Left lung (tissue), 4 donors: ENCODE measurements at regions not wholly inside any gene's neighbourhood (a gene's known extent, or its start where the extent isn't known, plus 50 kb on each side); places are given as distances from the start of the nearest gene placed in this dataset.
"Not testable (repeated sequence)": the region's sequence is repeated elsewhere in the genome, so short reads cannot be mapped to it uniquely, and the experiment has no call there.

Experiments used
- ATAC-seq: fragments of 200-7000 bp; cut with Tn5 transposase; one replicate; pipeline ENCODE4 v1.9.1; 2020; ENCODE audit warnings: moderate library complexity
- DNase-seq, 4 donors: peaks; one replicate each; pipeline ENCODE4 v3.0.0-alpha.2; 2013 to 2020
- H3K27ac ChIP-seq, 2 donors: fragments of 200-600 bp; sonication (generic) in 1 of 2; one replicate each; pipeline versions ENCODE4 v1.5.0 to v1.8.0; 2020 to 2021
- H3K27me3 ChIP-seq, 2 donors: fragments of 200-600 bp; sonication (generic) in 1 of 2; one replicate each; pipeline versions ENCODE4 v1.5.0 to v1.8.0; 2020 to 2021
- H3K36me3 ChIP-seq, 2 donors: fragments of 200-600 bp; sonication (generic) in 1 of 2; one replicate each; pipeline versions ENCODE4 v1.5.0 to v1.8.0; 2020 to 2021
- H3K4me1 ChIP-seq, 2 donors: fragments of 200-600 bp; one replicate each; pipeline ENCODE4 v1.8.0; 2021
- H3K4me3 ChIP-seq, 2 donors: fragments of 200-600 bp; sonication (generic) in 1 of 2; one replicate each; pipeline versions ENCODE4 v1.5.0 to v1.8.0; 2020 to 2021; ENCODE audit warnings: mild to moderate bottlenecking in 1 of 2
- H3K9me3 ChIP-seq, 2 donors: fragments of 200-600 bp; sonication (generic) in 1 of 2; one replicate each; pipeline versions ENCODE4 v1.5.0 to v1.8.0; 2020 to 2021
- intact Hi-C, 2 donors: fragments of 100-400 bp; cut with DNase I; formaldehyde crosslinking; loops; one replicate each; pipeline versions ENCODE4 v1.11.2 to v1.14.2; 2022
- TF ChIP-seq, protein P1 (sequence below), 2 donors: fragments of 200-600 bp; sonication (generic) in 1 of 2; IDR thresholded peaks; one replicate each; pipeline versions ENCODE4 v1.5.0 to v1.8.0; 2021; ENCODE audit warnings: antibody characterized with exemption in 2 of 2
- donor health status: DM: no; HTN: yes; CAD: no.
- donor health status: DM: no; HTN: no; CAD: no.

DNA sequence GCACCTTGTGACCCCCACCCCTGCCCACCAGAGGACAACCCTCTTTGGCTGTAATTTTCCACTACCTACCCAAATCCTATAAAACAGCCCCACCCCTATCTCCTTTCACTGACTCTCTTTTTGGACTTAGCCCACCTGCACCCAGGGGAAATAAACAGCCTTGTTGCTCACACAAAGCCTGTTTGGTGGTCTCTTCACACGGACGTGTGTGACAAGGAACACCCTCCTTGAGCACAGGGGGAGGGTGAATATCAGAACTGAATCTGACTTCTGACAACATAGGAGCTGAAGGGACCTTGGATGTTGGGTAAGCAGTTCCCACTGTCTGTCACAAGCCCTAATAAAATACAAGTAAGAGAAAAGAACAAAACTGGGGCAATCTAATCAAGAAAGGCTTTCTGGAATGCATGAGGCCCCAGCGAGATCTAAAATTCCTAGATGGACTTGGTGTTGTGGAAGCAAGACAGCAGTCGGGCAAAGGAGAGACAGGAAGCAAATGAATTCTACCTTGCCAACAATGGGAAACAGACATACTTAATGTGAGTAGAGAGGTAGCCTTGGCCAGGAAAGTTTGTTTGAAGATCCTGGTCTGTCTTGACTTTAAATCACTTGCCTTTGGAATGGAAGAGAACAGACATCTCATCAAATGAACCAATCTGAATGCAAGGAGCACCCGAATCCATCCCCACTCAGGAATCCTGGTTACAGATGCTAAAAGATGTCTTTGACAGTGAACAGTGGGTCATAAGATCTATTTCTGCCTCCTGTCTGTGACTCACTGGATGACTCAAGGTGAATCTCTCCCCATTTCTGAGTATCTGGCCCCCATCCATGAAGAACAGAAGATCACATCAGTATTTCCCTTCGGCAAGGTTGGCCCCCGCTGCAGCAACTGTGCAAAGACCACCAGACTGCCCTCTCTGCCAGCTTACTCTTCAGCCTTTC, 53.3 kb downstream of the OLFML3 start:
- DNase-seq (no peak), ATAC-seq (no peak)
- no peaks in the 10 kb centered on the region for H3K4me1 ChIP-seq
- no peak overlapping the region for H3K4me3 ChIP-seq
- no peaks in the 10 kb centered on the region for H3K27me3 ChIP-seq
- intact Hi-C loops = no loop called here
- H3K9me3 ChIP-seq = no peaks in the 10 kb centered on the region
- H3K27ac ChIP-seq = no peak overlapping the region
- TF ChIP-seq, protein P1, sequence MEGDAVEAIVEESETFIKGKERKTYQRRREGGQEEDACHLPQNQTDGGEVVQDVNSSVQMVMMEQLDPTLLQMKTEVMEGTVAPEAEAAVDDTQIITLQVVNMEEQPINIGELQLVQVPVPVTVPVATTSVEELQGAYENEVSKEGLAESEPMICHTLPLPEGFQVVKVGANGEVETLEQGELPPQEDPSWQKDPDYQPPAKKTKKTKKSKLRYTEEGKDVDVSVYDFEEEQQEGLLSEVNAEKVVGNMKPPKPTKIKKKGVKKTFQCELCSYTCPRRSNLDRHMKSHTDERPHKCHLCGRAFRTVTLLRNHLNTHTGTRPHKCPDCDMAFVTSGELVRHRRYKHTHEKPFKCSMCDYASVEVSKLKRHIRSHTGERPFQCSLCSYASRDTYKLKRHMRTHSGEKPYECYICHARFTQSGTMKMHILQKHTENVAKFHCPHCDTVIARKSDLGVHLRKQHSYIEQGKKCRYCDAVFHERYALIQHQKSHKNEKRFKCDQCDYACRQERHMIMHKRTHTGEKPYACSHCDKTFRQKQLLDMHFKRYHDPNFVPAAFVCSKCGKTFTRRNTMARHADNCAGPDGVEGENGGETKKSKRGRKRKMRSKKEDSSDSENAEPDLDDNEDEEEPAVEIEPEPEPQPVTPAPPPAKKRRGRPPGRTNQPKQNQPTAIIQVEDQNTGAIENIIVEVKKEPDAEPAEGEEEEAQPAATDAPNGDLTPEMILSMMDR (IDR thresholded peaks at IDR 0.05) = no peak
- no peaks in the 10 kb centered on the region for H3K36me3 ChIP-seq

DNA sequence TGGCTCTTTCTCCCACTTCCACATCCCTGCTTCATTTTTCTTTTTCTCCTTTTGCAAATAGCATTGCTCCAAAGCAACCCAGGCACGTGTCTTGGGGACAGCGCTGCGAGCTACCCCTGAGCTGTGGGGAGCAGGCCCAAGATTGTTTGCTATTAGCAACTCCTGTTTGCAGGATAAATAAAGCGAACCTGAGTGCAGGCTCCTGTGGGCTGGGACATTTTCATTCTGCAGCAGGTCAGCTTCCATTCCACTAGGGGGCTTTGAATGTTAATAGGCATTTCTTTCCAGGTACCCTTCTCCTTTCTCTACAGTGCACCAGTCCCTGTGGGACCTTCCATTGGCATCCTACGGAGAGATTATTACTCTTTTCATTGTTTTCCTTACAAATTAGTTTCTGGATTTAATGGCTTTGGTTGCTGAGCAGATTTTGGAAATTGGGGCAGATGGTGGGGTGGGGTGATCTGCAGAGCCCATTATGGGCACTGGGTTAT, 54.0 kb downstream of the OLFML3 start:
- no peak overlapping the region for H3K27ac ChIP-seq
- DNase-seq (no peak), ATAC-seq (peak; percentile 38)
- no peaks in the 10 kb centered on the region for H3K27me3 ChIP-seq
- H3K36me3 ChIP-seq = no peaks in the 10 kb centered on the region
- no peaks in the 10 kb centered on the region for H3K4me1 ChIP-seq
- intact Hi-C loops = no loop called here
- H3K9me3 ChIP-seq = no peaks in the 10 kb centered on the region
- H3K4me3 ChIP-seq = no peak overlapping the region
- TF ChIP-seq, protein P1 (IDR thresholded peaks at IDR 0.05) = peak; percentile 36 to 39

DNA sequence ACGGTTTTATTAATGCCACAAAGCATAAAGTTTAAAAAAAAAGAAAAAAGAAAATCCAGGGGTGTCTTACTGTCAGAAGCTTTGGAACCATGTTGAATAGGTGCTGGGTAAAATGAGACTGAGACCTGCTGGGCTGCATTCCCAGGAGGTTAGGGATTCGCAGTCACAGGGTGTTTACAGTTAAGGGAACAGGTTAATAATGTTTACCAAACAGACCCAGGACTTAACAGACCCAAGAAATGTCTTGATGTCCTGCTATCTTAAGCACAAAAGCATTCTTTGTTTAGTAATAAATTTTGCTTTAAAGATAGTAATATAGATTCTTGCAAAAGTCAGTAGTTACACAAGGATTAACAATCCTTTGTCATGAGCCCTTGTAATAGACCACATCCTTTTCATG, 54.7 kb downstream of the OLFML3 start:
- H3K9me3 ChIP-seq = no peaks in the 10 kb centered on the region
- no peak overlapping the region for H3K4me3 ChIP-seq
- no peaks in the 10 kb centered on the region for H3K27me3 ChIP-seq
- no peaks in the 10 kb centered on the region for H3K36me3 ChIP-seq
- no peak overlapping the region for H3K27ac ChIP-seq
- no peak for DNase-seq
- no peak for ATAC-seq
- intact Hi-C loops = no loop called here
- TF ChIP-seq, protein P1 (IDR thresholded peaks at IDR 0.05) = no peak
- H3K4me1 ChIP-seq = no peaks in the 10 kb centered on the region

DNA sequence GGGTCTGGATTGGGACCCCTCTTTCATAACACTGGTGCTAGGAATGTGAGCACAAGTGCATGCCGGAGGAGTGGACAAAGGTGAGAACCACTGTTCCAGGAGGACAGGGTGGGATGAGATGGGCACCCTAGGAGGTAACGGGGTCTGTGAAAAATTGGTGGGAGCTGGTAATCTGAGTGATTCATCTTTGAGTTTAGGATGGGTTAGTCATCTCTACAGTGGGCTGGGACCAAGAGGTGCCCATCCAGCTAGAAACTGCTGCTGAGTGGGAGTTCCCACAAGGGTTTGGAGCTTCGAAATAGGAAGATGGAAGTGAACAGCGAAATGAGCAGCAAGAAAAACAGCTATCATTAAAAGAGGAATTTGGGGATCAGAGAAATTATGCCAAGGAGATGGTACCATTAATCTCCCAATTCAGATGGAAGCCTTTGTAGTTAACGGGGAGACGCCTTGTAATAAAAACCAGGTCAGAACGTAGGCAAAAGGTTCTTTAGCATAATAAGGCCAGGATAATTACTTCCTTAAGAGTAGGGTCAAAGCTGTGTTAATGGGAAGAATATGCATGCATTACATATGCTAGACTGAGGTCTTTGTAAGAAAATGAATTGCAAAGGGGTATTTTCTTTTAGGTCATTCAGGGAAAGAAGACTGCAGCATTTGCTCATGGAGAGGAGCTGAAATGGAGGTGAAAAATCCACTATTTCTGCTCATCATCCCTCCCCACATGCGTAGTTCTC, 55.5 kb downstream of the OLFML3 start:
- DNase-seq (no peak), ATAC-seq (no peak)
- Histone ChIP-seq H3K27ac (no peak overlapping the region), H3K27me3 (no peaks in the 10 kb centered on the region), H3K4me3 (no peak overlapping the region), H3K36me3 (no peaks in the 10 kb centered on the region), H3K9me3 (no peaks in the 10 kb centered on the region), H3K4me1 (peaks cover 0 to under 1% of the 10 kb centered on the region in 2 donors)
- TF ChIP-seq, protein P1 (IDR thresholded peaks at IDR 0.05) = no peak
- intact Hi-C loops = no loop called here

DNA sequence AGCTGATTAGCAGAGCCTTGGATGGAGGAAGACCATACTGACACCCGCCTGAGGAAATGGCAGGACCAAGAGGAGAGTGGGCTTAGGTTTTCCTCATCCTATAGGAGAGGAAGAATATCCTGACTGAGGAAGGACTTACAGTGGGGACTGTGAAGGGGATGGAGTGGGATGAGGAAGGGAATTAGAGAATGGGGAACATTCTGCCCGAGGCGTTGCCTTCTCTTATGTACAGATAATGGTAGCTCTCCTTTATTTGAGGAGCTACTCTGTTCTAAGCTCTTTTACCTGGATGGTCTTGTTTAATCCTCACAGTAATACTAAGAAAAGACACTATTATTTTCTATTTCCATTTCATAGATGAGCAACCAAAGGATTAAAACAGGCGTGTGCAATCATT, 56.0 kb downstream of the OLFML3 start:
- DNase-seq = no peak
- Histone ChIP-seq H3K9me3 (no peaks in the 10 kb centered on the region), H3K27me3 (no peaks in the 10 kb centered on the region), H3K4me1 (peaks cover 0 to 6% of the 10 kb centered on the region in 2 donors), H3K36me3 (no peaks in the 10 kb centered on the region), H3K4me3 (no peak overlapping the region), H3K27ac (no peak overlapping the region)
- intact Hi-C loops = no loop called here
- TF ChIP-seq, protein P1 (IDR thresholded peaks at IDR 0.05) = no peak
- ATAC-seq = no peak

DNA sequence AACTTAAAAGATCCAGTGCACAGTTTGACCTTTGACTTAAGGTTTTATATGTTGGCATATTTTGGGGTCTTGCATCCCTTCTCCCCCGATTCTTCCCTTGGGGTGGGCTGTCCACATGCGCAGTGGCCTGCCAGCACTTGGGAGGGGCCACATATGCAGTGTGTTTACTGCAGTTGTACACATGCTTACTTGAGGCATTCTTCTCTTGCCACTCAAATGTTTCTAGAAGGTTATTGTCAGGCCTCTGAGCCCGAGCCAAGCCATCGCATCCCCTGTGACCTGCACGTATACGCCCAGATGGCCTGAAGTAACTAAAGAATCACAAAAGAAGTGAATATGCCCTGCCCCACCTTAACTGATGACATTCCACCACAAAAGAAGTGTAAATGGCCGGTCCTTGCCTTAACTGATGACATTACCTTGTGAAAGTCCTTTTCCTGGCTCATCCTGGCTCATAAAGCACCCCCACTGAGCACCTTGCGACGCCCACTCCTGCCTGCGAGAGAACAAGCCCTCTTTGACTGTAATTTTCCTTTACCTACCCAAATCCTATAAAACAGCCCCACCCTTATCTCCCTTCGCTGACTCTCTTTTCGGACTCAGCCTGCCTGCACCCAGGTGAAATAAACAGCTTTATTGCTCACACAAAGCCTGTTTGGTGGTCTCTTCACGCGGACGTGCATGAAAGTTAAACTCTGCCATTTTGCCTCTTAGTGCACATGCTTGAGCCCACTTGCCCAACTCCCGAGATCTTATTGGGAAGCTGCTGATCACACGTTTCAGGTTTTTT, 57.8 kb downstream of the OLFML3 start:
- DNase-seq, H3K36me3 ChIP-seq, H3K27me3 ChIP-seq, ATAC-seq, H3K4me3 ChIP-seq, H3K27ac ChIP-seq, H3K9me3 ChIP-seq, intact Hi-C loops: not testable (repeated sequence)
- H3K4me1 ChIP-seq = peaks cover 0 to 12% of the 10 kb centered on the region in 2 donors
